ENCODE measurements at regions not wholly inside any gene's neighbourhood (a gene's known extent, or its start where the extent isn't known, plus 50 kb on each side); places are given as distances from the start of the nearest gene placed in this dataset.

- Histone ChIP-seq H2AFZ (ENCODE audit: low read length) (no peak overlapping the region), H3K27me3 (ENCODE audit: insufficient read depth, low read length) (no peaks in the 10 kb centered on the region), H3K4me2 (ENCODE audit: insufficient read depth, low read length) (no peak overlapping the region), H3K4me3 (ENCODE audit: insufficient read depth, low read length) (no peak overlapping the region), H3K27ac (ENCODE audit: low read depth, low read length) (no peak overlapping the region), H3K4me1 (ENCODE audit: insufficient read depth, low read length) (no peaks in the 10 kb centered on the region), H3K9me3 (ENCODE audit: low read depth, low read length) (no peaks in the 10 kb centered on the region), H4K20me1 (ENCODE audit: insufficient read depth, low read length) (no peaks in the 10 kb centered on the region), H3K79me2 (ENCODE audit: insufficient read depth, low read length) (no peaks in the 10 kb centered on the region), H3K36me3 (ENCODE audit: insufficient read depth, low read length) (no peaks in the 10 kb centered on the region)
- no peak for DNase-seq (ENCODE audit: insufficient read length, low spot score, missing footprints)
- TF ChIP-seq CTCF (IDR thresholded peaks at IDR 0.05; ENCODE audit: extremely low read depth, low read depth, low read length), result no peak
Observed at GRCh38 chr19:31821346-31821745, 472.1 kb upstream of the TSHZ3 start.

GRCh38 chr19:31825134-31826094, 476.2 kb upstream of the TSHZ3 start:
- Histone ChIP-seq H3K9me3 (ENCODE audit: low read depth, low read length) (no peaks in the 10 kb centered on the region), H3K79me2 (ENCODE audit: insufficient read depth, low read length) (no peaks in the 10 kb centered on the region), H3K4me2 (ENCODE audit: insufficient read depth, low read length) (no peak overlapping the region), H3K27me3 (ENCODE audit: insufficient read depth, low read length) (no peaks in the 10 kb centered on the region), H3K36me3 (ENCODE audit: insufficient read depth, low read length) (no peaks in the 10 kb centered on the region), H3K27ac (ENCODE audit: low read depth, low read length) (no peak overlapping the region), H3K4me1 (ENCODE audit: insufficient read depth, low read length) (no peaks in the 10 kb centered on the region), H3K4me3 (ENCODE audit: insufficient read depth, low read length) (no peak overlapping the region), H2AFZ (ENCODE audit: low read length) (no peak overlapping the region), H4K20me1 (ENCODE audit: insufficient read depth, low read length) (no peaks in the 10 kb centered on the region)
- no peak for TF ChIP-seq CTCF (IDR thresholded peaks at IDR 0.05; ENCODE audit: extremely low read depth, low read depth, low read length)
- no peak for DNase-seq (ENCODE audit: insufficient read length, low spot score, missing footprints)

GRCh38 chr19:31826325-31826724, 477.1 kb upstream of the TSHZ3 start:
- Histone ChIP-seq H4K20me1 (ENCODE audit: insufficient read depth, low read length) (no peaks in the 10 kb centered on the region), H3K4me2 (ENCODE audit: insufficient read depth, low read length) (no peak overlapping the region), H2AFZ (ENCODE audit: low read length) (no peak overlapping the region), H3K27me3 (ENCODE audit: insufficient read depth, low read length) (no peaks in the 10 kb centered on the region), H3K4me1 (ENCODE audit: insufficient read depth, low read length) (no peaks in the 10 kb centered on the region), H3K27ac (ENCODE audit: low read depth, low read length) (no peak overlapping the region), H3K79me2 (ENCODE audit: insufficient read depth, low read length) (no peaks in the 10 kb centered on the region), H3K9me3 (ENCODE audit: low read depth, low read length) (no peaks in the 10 kb centered on the region), H3K36me3 (ENCODE audit: insufficient read depth, low read length) (no peaks in the 10 kb centered on the region), H3K4me3 (ENCODE audit: insufficient read depth, low read length) (no peak overlapping the region)
- no peak for TF ChIP-seq CTCF (IDR thresholded peaks at IDR 0.05; ENCODE audit: extremely low read depth, low read depth, low read length)
- no peak for DNase-seq (ENCODE audit: insufficient read length, low spot score, missing footprints)

GRCh38 chr19:31831421-31832175, 482.4 kb upstream of the TSHZ3 start:
- H3K79me2 ChIP-seq (ENCODE audit: insufficient read depth, low read length), result no peaks in the 10 kb centered on the region
- no peaks in the 10 kb centered on the region for H3K27me3 ChIP-seq (ENCODE audit: insufficient read depth, low read length)
- H3K4me1 ChIP-seq (ENCODE audit: insufficient read depth, low read length), result no peaks in the 10 kb centered on the region
- H4K20me1 ChIP-seq (ENCODE audit: insufficient read depth, low read length), result no peaks in the 10 kb centered on the region
- no peak for TF ChIP-seq CTCF (IDR thresholded peaks at IDR 0.05; ENCODE audit: extremely low read depth, low read depth, low read length)
- H3K9me3 ChIP-seq (ENCODE audit: low read depth, low read length), result no peaks in the 10 kb centered on the region
- H3K36me3 ChIP-seq (ENCODE audit: insufficient read depth, low read length), result no peaks in the 10 kb centered on the region
- no peak overlapping the region for H3K4me2 ChIP-seq (ENCODE audit: insufficient read depth, low read length)
- H2AFZ ChIP-seq (ENCODE audit: low read length), result no peak overlapping the region
- no peak for DNase-seq (ENCODE audit: insufficient read length, low spot score, missing footprints)
- H3K27ac ChIP-seq (ENCODE audit: low read depth, low read length), result no peak overlapping the region
- no peak overlapping the region for H3K4me3 ChIP-seq (ENCODE audit: insufficient read depth, low read length)

Measured in osteoblast (primary cell).